ENCODE measurements at regions not wholly inside any gene's neighbourhood (a gene's known extent, or its start where the extent isn't known, plus 50 kb on each side); places are given as distances from the start of the nearest gene placed in this dataset.

- H3K36me3 ChIP-seq: no peaks in the 10 kb centered on the region
- TF ChIP-seq POLR2A (IDR thresholded peaks at IDR 0.05) (no peak), CTCF (IDR thresholded peaks at IDR 0.05) (no peak)
- intact Hi-C loops (cut with DNase I): no loop called here
- no peaks in the 10 kb centered on the region for H3K27me3 ChIP-seq
- H3K9me3 ChIP-seq: no peaks in the 10 kb centered on the region
- H3K27ac ChIP-seq: no peak overlapping the region
- DNase-seq (no peak), ATAC-seq (no peak)
- 49 to 54% (median 51%) methylated on average over 3 of the region's 3 CpGs for WGBS, 4 donors
- H3K4me3 ChIP-seq: no peak overlapping the region
- peaks cover 0 to 6% (median 0%) of the 10 kb centered on the region in 12 donors for H3K4me1 ChIP-seq
Measured at GRCh38 chr4:165757451-165757850, 115.6 kb upstream of the TLL1 start.

- H3K27me3 ChIP-seq: no peaks in the 10 kb centered on the region
- no peak for TF ChIP-seq POLR2A (IDR thresholded peaks at IDR 0.05)
- TF ChIP-seq CTCF (IDR thresholded peaks at IDR 0.05): no peak
- no peak for DNase-seq
- no peaks in the 10 kb centered on the region for H3K9me3 ChIP-seq
- no peak overlapping the region for H3K4me3 ChIP-seq
- peaks cover 0 to 6% (median 0%) of the 10 kb centered on the region in 12 donors for H3K4me1 ChIP-seq
- ATAC-seq: no peak
- intact Hi-C loops (cut with DNase I): no loop called here
- 65 to 67% (median 66%) methylated on average over 2 of the region's 2 CpGs for WGBS, 4 donors
- H3K36me3 ChIP-seq: no peaks in the 10 kb centered on the region
- no peak overlapping the region for H3K27ac ChIP-seq
Measured at GRCh38 chr4:165758086-165758485, 115.0 kb upstream of the TLL1 start.

- no peak for TF ChIP-seq POLR2A (IDR thresholded peaks at IDR 0.05)
- TF ChIP-seq CTCF (IDR thresholded peaks at IDR 0.05): no peak
- Histone ChIP-seq H3K36me3 (no peaks in the 10 kb centered on the region), H3K9me3 (no peaks in the 10 kb centered on the region), H3K4me1 (peaks cover 0 to 12% (median 3%) of the 10 kb centered on the region in 12 donors), H3K4me3 (no peak overlapping the region), H3K27me3 (no peaks in the 10 kb centered on the region), H3K27ac (no peak overlapping the region)
- ATAC-seq: peak in 1 of 4 donors; percentile 11
- intact Hi-C loops (cut with DNase I): loop anchor here in 1 of 10 donors (10.0 kb wide), 1 partner anchor 85 kb away; no protein-coding TSS in a partner anchor
- no peak for DNase-seq
- 78 to 87% (median 81%) methylated on average over 7 of the region's 7 CpGs for WGBS, 4 donors
Measured at GRCh38 chr4:165760182-165760581, 112.9 kb upstream of the TLL1 start.

- no peak for DNase-seq
- Histone ChIP-seq H3K9me3 (no peaks in the 10 kb centered on the region), H3K4me1 (peaks cover 0 to 15% (median 4%) of the 10 kb centered on the region in 12 donors), H3K27ac (no peak overlapping the region), H3K36me3 (no peaks in the 10 kb centered on the region), H3K27me3 (no peaks in the 10 kb centered on the region), H3K4me3 (no peak overlapping the region)
- WGBS, 4 donors: 75 to 92% (median 87%) methylated on average over 1 of the region's 1 CpG
- TF ChIP-seq POLR2A (IDR thresholded peaks at IDR 0.05) (no peak), CTCF (IDR thresholded peaks at IDR 0.05) (no peak)
- intact Hi-C loops (cut with DNase I): loop anchor here in 1 of 10 donors (10.0 kb wide), 1 partner anchor 83 kb away; no protein-coding TSS in a partner anchor
- ATAC-seq: no peak
Measured at GRCh38 chr4:165761963-165762362, 111.1 kb upstream of the TLL1 start.

All from heart left ventricle (tissue), 16 donors.